Heart left ventricle (tissue), 16 donors: ENCODE measurements at regions not wholly inside any gene's neighbourhood (a gene's known extent, or its start where the extent isn't known, plus 50 kb on each side); places are given as distances from the start of the nearest gene placed in this dataset.
A peak's percentile ranks its signal among the peaks of the same experiment; 100 is the strongest.
"Not testable (repeated sequence)": the region's sequence is repeated elsewhere in the genome, so short reads cannot be mapped to it uniquely, and the experiment has no call there.

Experiments
- ATAC-seq, 4 donors: fragments of 200-7000 bp; cut with Tn5 transposase; one replicate each; pipeline ENCODE4 v1.9.1; 2020 to 2022; ENCODE audit warnings: moderate library complexity in 4 of 4, mild to moderate bottlenecking in 3 of 4, moderate number of reproducible peaks in 1 of 4
- DNase-seq, 5 donors: peaks; one replicate each; pipeline ENCODE4 v3.0.0-alpha.2; 2020
- H3K27ac ChIP-seq, 12 donors: fragments of 200-600 bp; sonication (generic) in 4 of 12; one replicate each; pipeline versions ENCODE4 v1.5.0 to v1.8.0; 2016 to 2022; ENCODE audit warnings: mild to moderate bottlenecking in 2 of 12
- H3K27me3 ChIP-seq, 9 donors: fragments of 200-600 bp; sonication (generic) in 2 of 9; one replicate each; pipeline versions ENCODE4 v1.5.1 to v1.8.0; 2016 to 2022; ENCODE audit warnings: mild to moderate bottlenecking in 3 of 9
- H3K36me3 ChIP-seq, 9 donors: fragments of 200-600 bp; sonication (generic) in 2 of 9; one replicate each; pipeline versions ENCODE4 v1.5.0 to v1.8.0; 2018 to 2022; ENCODE audit warnings: mild to moderate bottlenecking in 2 of 9
- H3K4me1 ChIP-seq, 12 donors: fragments of 200-600 bp; sonication (generic) in 4 of 12; one replicate each; pipeline versions ENCODE4 v1.5.0 to v1.8.0; 2016 to 2022; ENCODE audit warnings: mild to moderate bottlenecking in 3 of 12
- H3K4me3 ChIP-seq, 12 donors: fragments of 200-600 bp; sonication (generic) in 4 of 12; one replicate each; pipeline versions ENCODE4 v1.5.0 to v1.8.0; 2017 to 2022; ENCODE audit warnings: mild to moderate bottlenecking in 9 of 12, moderate library complexity in 4 of 12
- H3K9me3 ChIP-seq, 12 donors: fragments of 200-600 bp; sonication (generic) in 4 of 12; one replicate each; pipeline versions ENCODE4 v1.5.0 to v1.8.0; 2016 to 2022; ENCODE audit warnings: mild to moderate bottlenecking in 1 of 12
- POLR2A ChIP-seq, 2 donors: fragments of 450-650 bp; IDR thresholded peaks; one replicate each; pipeline ENCODE4 v1.6.1; 2017; ENCODE audit warnings: antibody characterized with exemption in 2 of 2, mild to moderate bottlenecking in 2 of 2, moderate library complexity in 2 of 2
- WGBS, 4 donors: extraction: QIAGEN DNeasy Blood & Tissue Kit in 2 of 4; methylation state at CpG; one replicate each; pipeline versions ENCODE4 v1.1.5 to v1.1.7; 2013 to 2018; 5-methylcytosine and 5-hydroxymethylcytosine counted together
- intact Hi-C, 10 donors: fragments of 100-400 bp; cut with DNase I; formaldehyde crosslinking; loops; one replicate each; pipeline versions ENCODE4 v1.11.1 to v1.14.2; 2022
- TF ChIP-seq, protein P1 (sequence below), 12 donors: fragments of 200-600 bp; sonication (generic) in 4 of 12; IDR thresholded peaks; one replicate each; pipeline versions ENCODE4 v1.5.0 to v1.8.0; 2018 to 2022; ENCODE audit warnings: antibody characterized with exemption in 12 of 12, mild to moderate bottlenecking in 5 of 12
- donor health status: ischemic (EF 13 %, LVEDD 7.1; RV severe dilation, severe dysfunction).
- donor health status: healthy with polysubstance abuse.
- donor health status: DM: no; HTN: yes; CAD: no.
- donor health status: DM: no; HTN: no; CAD: no.
- donor health status: ischemic (EF 25% LVEDD 6.9; RV normal size, moderate dysfunction).
- donor health status: ischemic (EF 25% LVEDD 5.7; RV mildly dilated, moderate dysfunction).
- donor health status: healthy.
- donor health status: DM: yes; HTN: yes; CAD: no.
- donor health status: ischemic (EF 35%, LVEDD 5.7; RV mildly dilated, moderate dysfunction).
- donor health status: nonischemic (EF 11% LVEDD 7.7; RV severe dilation, severe dysfunction).
- donor health status: DM: yes; HTN: yes; CAD: no.
- donor health status: PGD.
- donor health status: ischemic (EF 29% LVEDD 5.4; RV normal size, mild dysfunction).
- donor health status: nonischemic (EF 23%, LVEDD 6.1; RV moderate dilation, normal function).

DNA sequence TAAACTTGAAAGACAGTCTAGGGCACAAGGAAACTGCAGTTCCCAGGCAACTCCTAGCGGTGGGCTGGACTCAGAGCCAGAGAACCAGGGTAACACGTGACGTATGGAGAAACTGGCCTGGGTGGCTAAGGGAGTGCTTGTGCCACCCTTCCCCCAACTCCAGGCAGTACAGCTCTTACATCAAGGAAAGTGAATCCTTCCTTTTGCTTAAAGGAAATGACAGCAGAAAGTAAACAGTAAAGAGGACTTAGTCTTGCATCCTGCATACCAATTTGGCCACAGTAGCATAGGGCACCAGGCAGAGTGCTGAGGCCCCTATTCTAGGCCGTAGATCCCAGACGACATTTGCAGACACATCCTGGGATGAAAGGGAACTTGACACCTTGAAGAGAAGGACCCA is 322.8 kb downstream of the CD109 start:
- DNase-seq = no peak
- H3K4me3 ChIP-seq = no peak overlapping the region
- H3K9me3 ChIP-seq = peaks cover 0 to 11% (median 0%) of the 10 kb centered on the region in 12 donors
- H3K4me1 ChIP-seq = no peaks in the 10 kb centered on the region
- H3K27ac ChIP-seq = no peak overlapping the region
- TF ChIP-seq, protein P1, sequence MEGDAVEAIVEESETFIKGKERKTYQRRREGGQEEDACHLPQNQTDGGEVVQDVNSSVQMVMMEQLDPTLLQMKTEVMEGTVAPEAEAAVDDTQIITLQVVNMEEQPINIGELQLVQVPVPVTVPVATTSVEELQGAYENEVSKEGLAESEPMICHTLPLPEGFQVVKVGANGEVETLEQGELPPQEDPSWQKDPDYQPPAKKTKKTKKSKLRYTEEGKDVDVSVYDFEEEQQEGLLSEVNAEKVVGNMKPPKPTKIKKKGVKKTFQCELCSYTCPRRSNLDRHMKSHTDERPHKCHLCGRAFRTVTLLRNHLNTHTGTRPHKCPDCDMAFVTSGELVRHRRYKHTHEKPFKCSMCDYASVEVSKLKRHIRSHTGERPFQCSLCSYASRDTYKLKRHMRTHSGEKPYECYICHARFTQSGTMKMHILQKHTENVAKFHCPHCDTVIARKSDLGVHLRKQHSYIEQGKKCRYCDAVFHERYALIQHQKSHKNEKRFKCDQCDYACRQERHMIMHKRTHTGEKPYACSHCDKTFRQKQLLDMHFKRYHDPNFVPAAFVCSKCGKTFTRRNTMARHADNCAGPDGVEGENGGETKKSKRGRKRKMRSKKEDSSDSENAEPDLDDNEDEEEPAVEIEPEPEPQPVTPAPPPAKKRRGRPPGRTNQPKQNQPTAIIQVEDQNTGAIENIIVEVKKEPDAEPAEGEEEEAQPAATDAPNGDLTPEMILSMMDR (IDR thresholded peaks at IDR 0.05) = no peak
- TF ChIP-seq POLR2A (IDR thresholded peaks at IDR 0.05) = no peak
- intact Hi-C loops = no loop called here
- 56 to 83% (median 62%) methylated on average over 4 to 5 of the region's 5 CpGs for WGBS, 4 donors
- no peak for ATAC-seq
- H3K36me3 ChIP-seq = no peaks in the 10 kb centered on the region
- H3K27me3 ChIP-seq = no peaks in the 10 kb centered on the region

GRCh38 chr6:74015427-74015826 is 319.4 kb downstream of the CD109 start:
- H3K27me3 ChIP-seq = no peaks in the 10 kb centered on the region
- no peak overlapping the region for H3K27ac ChIP-seq
- TF ChIP-seq, protein P1 (IDR thresholded peaks at IDR 0.05) = no peak
- no peak for TF ChIP-seq POLR2A (IDR thresholded peaks at IDR 0.05)
- H3K4me3 ChIP-seq = no peak overlapping the region
- no peaks in the 10 kb centered on the region for H3K4me1 ChIP-seq
- WGBS, 4 donors = 53 to 72% (median 59%) methylated on average over 1 of the region's 1 CpG
- peaks cover 0 to 23% (median 2%) of the 10 kb centered on the region in 12 donors for H3K9me3 ChIP-seq
- intact Hi-C loops = no loop called here
- H3K36me3 ChIP-seq = no peaks in the 10 kb centered on the region
- ATAC-seq = no peak
- no peak for DNase-seq

DNA sequence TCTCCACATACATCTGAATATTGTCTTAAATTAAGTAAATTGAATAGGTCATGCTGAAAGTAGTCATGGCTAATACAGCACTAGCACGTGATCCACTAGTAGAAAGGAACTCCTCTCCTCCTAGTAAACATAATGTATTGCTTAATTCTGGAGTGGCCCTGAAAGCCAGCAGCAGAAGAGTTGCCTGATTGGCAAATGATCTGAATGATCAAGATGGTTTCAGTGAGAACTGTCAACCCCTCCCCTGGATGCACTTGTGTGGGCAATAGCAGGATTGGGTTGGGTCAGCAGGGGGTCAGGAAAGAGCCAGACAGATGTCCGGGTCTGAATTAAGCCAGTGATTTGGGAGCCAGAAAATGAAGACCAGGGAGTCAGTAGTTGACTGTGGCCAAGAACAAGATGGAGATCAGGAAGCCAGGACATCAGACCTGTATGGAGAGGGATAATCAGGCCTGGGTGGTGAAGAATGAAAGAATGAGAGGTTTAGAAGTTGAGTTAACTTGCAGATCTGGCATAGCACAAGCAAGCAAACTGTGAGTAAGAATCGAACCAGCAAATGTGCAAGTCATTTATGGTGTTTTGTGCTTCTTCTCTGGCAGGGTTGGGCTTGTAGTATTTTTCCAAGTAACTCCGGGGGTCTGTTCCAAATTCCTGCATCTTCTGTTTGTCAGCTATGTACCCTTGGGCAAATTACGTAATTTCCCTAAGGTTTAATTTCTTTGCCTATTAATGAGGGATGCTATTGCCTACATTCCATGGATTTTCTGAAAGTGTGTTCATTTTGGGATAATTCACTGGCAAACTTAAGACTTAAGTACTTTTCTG is 304.9 kb downstream of the CD109 start:
- Histone ChIP-seq H3K9me3 (peaks cover 0 to 8% (median 0%) of the 10 kb centered on the region in 12 donors), H3K27me3 (no peaks in the 10 kb centered on the region), H3K4me1 (no peaks in the 10 kb centered on the region), H3K4me3 (no peak overlapping the region), H3K27ac (no peak overlapping the region), H3K36me3 (no peaks in the 10 kb centered on the region)
- TF ChIP-seq, protein P1 (IDR thresholded peaks at IDR 0.05) = no peak
- TF ChIP-seq POLR2A (IDR thresholded peaks at IDR 0.05) = no peak
- WGBS, 4 donors = 58 to 76% (median 66%) methylated on average over 5 of the region's 5 CpGs
- no peak for ATAC-seq
- intact Hi-C loops = no loop called here
- peak in 1 of 5 donors; percentile 26 for DNase-seq

DNA sequence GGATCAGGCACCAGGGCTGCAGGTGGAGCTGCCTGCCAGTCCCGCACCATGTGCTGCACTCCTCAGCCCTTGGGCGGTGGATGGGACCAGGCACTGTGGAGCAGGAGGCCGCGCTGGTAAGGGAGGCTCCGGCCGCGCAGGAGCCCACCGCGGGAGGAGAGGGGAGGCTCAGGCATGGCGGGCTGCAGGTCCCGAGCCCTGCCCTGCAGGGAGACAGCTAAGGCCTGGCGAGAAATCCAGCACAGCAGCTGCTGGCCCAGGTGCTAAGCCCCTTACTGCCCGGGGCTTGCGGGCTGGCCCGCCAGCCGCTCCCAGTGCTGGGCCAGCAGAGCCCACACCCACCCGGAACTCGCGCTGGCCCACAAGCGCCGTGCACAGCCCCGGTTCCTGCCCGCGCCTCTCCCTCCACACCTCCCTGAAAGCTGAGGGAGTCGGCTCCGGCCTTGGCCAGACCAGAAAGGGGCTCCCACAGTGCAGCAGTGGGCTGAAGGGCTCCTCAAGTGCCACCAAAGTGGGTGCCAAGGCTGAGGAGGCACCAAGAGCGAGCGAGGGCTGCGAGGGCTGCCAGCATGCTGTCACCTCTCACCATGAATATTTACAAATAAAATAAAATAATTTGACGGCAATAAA is 294.7 kb downstream of the CD109 start:
- H3K36me3 ChIP-seq, H3K4me3 ChIP-seq, intact Hi-C loops, ATAC-seq, H3K27me3 ChIP-seq, H3K9me3 ChIP-seq, H3K27ac ChIP-seq, H3K4me1 ChIP-seq: not testable (repeated sequence)
- DNase-seq = peak in 1 of 5 donors; percentile 48
- 89 to 96% (median 96%) methylated on average over 24 to 30 of the region's 30 CpGs for WGBS, 4 donors
